ENCODE measurements at regions not wholly inside any gene's neighbourhood (a gene's known extent, or its start where the extent isn't known, plus 50 kb on each side); places are given as distances from the start of the nearest gene placed in this dataset.

- DNase-seq (ENCODE audit: insufficient read length, low spot score) (no peak), FAIRE-seq (no peak)
Measured at GRCh38 chr14:101227611-101228594, 324.4 kb upstream of the RTL1 start.

GRCh38 chr14:101228949-101229541 lies 325.5 kb upstream of the RTL1 start:
- DNase-seq (ENCODE audit: insufficient read length, low spot score) (no peak), FAIRE-seq (no peak)
- no peak for TF ChIP-seq POLR2A (IDR thresholded peaks at IDR 0.05; ENCODE audit: low read depth, low read length)

More at GRCh38 chr14:101227611-101228594, 324.4 kb upstream of the RTL1 start:
- TF ChIP-seq POLR2A (IDR thresholded peaks at IDR 0.05; ENCODE audit: low read depth, low read length) = no peak

GRCh38 chr14:101229666-101230065 lies 326.1 kb upstream of the RTL1 start:
- TF ChIP-seq POLR2A (IDR thresholded peaks at IDR 0.05; ENCODE audit: low read depth, low read length) = no peak
- FAIRE-seq = no peak
- DNase-seq (ENCODE audit: insufficient read length, low spot score) = no peak

- no peak for TF ChIP-seq POLR2A (IDR thresholded peaks at IDR 0.05; ENCODE audit: low read depth, low read length)
- FAIRE-seq = no peak
- DNase-seq (ENCODE audit: insufficient read length, low spot score) = no peak
Measured at GRCh38 chr14:101230161-101230850, 326.8 kb upstream of the RTL1 start.

- TF ChIP-seq POLR2A (IDR thresholded peaks at IDR 0.05; ENCODE audit: low read depth, low read length) = no peak
- no peak for DNase-seq (ENCODE audit: insufficient read length, low spot score)
- FAIRE-seq = no peak
Measured at GRCh38 chr14:101230851-101231550, 327.5 kb upstream of the RTL1 start.

- no peak for FAIRE-seq
- no peak for DNase-seq (ENCODE audit: insufficient read length, low spot score)
- no peak for TF ChIP-seq POLR2A (IDR thresholded peaks at IDR 0.05; ENCODE audit: low read depth, low read length)
Measured at GRCh38 chr14:101231828-101232227, 328.3 kb upstream of the RTL1 start.

GRCh38 chr14:101232340-101233020 lies 328.8 kb upstream of the DIO3 start:
- no peak for DNase-seq (ENCODE audit: insufficient read length, low spot score)
- FAIRE-seq = no peak
- no peak for TF ChIP-seq POLR2A (IDR thresholded peaks at IDR 0.05; ENCODE audit: low read depth, low read length)

- DNase-seq (ENCODE audit: insufficient read length, low spot score) (no peak), FAIRE-seq (no peak)
- no peak for TF ChIP-seq POLR2A (IDR thresholded peaks at IDR 0.05; ENCODE audit: low read depth, low read length)
Measured at GRCh38 chr14:101233021-101233366, 328.3 kb upstream of the DIO3 start.

GRCh38 chr14:101233391-101233790 lies 327.9 kb upstream of the DIO3 start:
- FAIRE-seq (no peak), DNase-seq (ENCODE audit: insufficient read length, low spot score) (no peak)
- no peak for TF ChIP-seq POLR2A (IDR thresholded peaks at IDR 0.05; ENCODE audit: low read depth, low read length)

- DNase-seq (ENCODE audit: insufficient read length, low spot score) = no peak
- no peak for TF ChIP-seq POLR2A (IDR thresholded peaks at IDR 0.05; ENCODE audit: low read depth, low read length)
- no peak for FAIRE-seq
Measured at GRCh38 chr14:101233808-101234207, 327.5 kb upstream of the DIO3 start.

- FAIRE-seq (no peak), DNase-seq (ENCODE audit: insufficient read length, low spot score) (no peak)
- TF ChIP-seq POLR2A (IDR thresholded peaks at IDR 0.05; ENCODE audit: low read depth, low read length) = no peak
Measured at GRCh38 chr14:101234244-101234937, 326.9 kb upstream of the DIO3 start.

- no peak for FAIRE-seq
Measured at GRCh38 chr14:101234999-101235334, 326.3 kb upstream of the DIO3 start.

More at GRCh38 chr14:101234999-101235334, 326.3 kb upstream of the DIO3 start:
- no peak for TF ChIP-seq POLR2A (IDR thresholded peaks at IDR 0.05; ENCODE audit: low read depth, low read length)
- DNase-seq (ENCODE audit: insufficient read length, low spot score) = no peak
